ENCODE measurements at regions not wholly inside any gene's neighbourhood (a gene's known extent, or its start where the extent isn't known, plus 50 kb on each side); places are given as distances from the start of the nearest gene placed in this dataset.

- TF ChIP-seq FOSL1 (IDR thresholded peaks at IDR 0.05; ENCODE audit: low read depth) (no peak), CEBPB (IDR thresholded peaks at IDR 0.05; ENCODE audit: low read depth) (no peak), TCF7L2 (IDR thresholded peaks at IDR 0.05; ENCODE audit: borderline replicate concordance, extremely low read depth, insufficient read depth, insufficient read length) (no peak), POLR2A (IDR thresholded peaks at IDR 0.05; ENCODE audit: borderline replicate concordance, extremely low read depth, insufficient read depth, insufficient read length) (no peak), POLR2AphosphoS5 (IDR thresholded peaks at IDR 0.05; ENCODE audit: low read depth, low read length) (no peak), EGR1 (IDR thresholded peaks at IDR 0.05; ENCODE audit: low read depth) (no peak), ZNF274 (IDR thresholded peaks at IDR 0.05; ENCODE audit: low read depth, low read length) (no peak), JUND (IDR thresholded peaks at IDR 0.05) (no peak)
- TF ChIP-seq, protein P1, sequence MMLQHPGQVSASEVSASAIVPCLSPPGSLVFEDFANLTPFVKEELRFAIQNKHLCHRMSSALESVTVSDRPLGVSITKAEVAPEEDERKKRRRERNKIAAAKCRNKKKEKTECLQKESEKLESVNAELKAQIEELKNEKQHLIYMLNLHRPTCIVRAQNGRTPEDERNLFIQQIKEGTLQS (IDR thresholded peaks at IDR 0.05): no peak
- TF ChIP-seq, protein P2, sequence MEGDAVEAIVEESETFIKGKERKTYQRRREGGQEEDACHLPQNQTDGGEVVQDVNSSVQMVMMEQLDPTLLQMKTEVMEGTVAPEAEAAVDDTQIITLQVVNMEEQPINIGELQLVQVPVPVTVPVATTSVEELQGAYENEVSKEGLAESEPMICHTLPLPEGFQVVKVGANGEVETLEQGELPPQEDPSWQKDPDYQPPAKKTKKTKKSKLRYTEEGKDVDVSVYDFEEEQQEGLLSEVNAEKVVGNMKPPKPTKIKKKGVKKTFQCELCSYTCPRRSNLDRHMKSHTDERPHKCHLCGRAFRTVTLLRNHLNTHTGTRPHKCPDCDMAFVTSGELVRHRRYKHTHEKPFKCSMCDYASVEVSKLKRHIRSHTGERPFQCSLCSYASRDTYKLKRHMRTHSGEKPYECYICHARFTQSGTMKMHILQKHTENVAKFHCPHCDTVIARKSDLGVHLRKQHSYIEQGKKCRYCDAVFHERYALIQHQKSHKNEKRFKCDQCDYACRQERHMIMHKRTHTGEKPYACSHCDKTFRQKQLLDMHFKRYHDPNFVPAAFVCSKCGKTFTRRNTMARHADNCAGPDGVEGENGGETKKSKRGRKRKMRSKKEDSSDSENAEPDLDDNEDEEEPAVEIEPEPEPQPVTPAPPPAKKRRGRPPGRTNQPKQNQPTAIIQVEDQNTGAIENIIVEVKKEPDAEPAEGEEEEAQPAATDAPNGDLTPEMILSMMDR (IDR thresholded peaks at IDR 0.05 in 2 of 3, conservative IDR thresholded peaks at IDR 0.05 in 1 of 3; ENCODE audit: borderline replicate concordance in 1 of 3, insufficient read depth in 1 of 3, low read depth in 2 of 3, low read length in 2 of 3): no peak
- BruUV-seq (replicated peaks): no TSS peak
- H3K4me2 ChIP-seq (ENCODE audit: low read length): no peak overlapping the region
- no peaks in the 10 kb centered on the region for H3K9me2 ChIP-seq (ENCODE audit: insufficient read depth)
- H2AFZ ChIP-seq (ENCODE audit: low read depth, low read length, poor library complexity, severe bottlenecking): peak overlapping the region; percentile 51
- ChIA-PET POLR2A (no interaction called here), CTCF (no interaction called here), RAD21 (ENCODE audit: low non-redundant PET in 1 of 2, low total read pairs in 2 of 2, uncharacterized antibody in 2 of 2, unreplicated experiment in 2 of 2) (no interaction called here)
- ATAC-seq: no peak
- no peak for DNase-seq (ENCODE audit: low read depth, low spot score)
- no peak overlapping the region for H3K4me3 ChIP-seq (replicated peaks in 1 of 2; ENCODE audit: low read depth in 1 of 2, low read length in 2 of 2)
- H3K9ac ChIP-seq (ENCODE audit: low read length): no peak overlapping the region
- H4K20me1 ChIP-seq (ENCODE audit: insufficient read depth): no peaks in the 10 kb centered on the region
- intact Hi-C loops (cut with micrococcal nuclease): no loop called here
- no peaks in the 10 kb centered on the region for H3K9me3 ChIP-seq (ENCODE audit: control insufficient read depth in 1 of 2, insufficient read depth in 1 of 2, low read depth in 1 of 2, low read length in 2 of 2)
- H3K27me3 ChIP-seq (ENCODE audit: insufficient read depth, low read length): no peaks in the 10 kb centered on the region
- peaks cover 0 to 8% of the 10 kb centered on the region in 2 experiments; a peak in 1 of 4 replicates for H3K4me1 ChIP-seq (ENCODE audit: control insufficient read depth in 1 of 2, insufficient read depth in 2 of 2, low read length in 2 of 2)
- H3K27ac ChIP-seq (ENCODE audit: low read depth, low read length): no peak overlapping the region
- H3K36me3 ChIP-seq (ENCODE audit: control insufficient read depth in 1 of 2, insufficient read depth in 2 of 2, low read length in 2 of 2): no peaks in the 10 kb centered on the region
- no peaks in the 10 kb centered on the region for H3K79me2 ChIP-seq (ENCODE audit: insufficient read depth, low read length)
Measured at GRCh38 chr15:36335224-36335623, 244.2 kb upstream of the CDIN1 start.

All from HCT116 (cell line).